HG03175 (cell line): ENCODE measurements at regions not wholly inside any gene's neighbourhood (a gene's known extent, or its start where the extent isn't known, plus 50 kb on each side); places are given as distances from the start of the nearest gene placed in this dataset.
"Not testable (repeated sequence)": the region's sequence is repeated elsewhere in the genome, so short reads cannot be mapped to it uniquely, and the experiment has no call there.

Experiments used
- ATAC-seq: cut with Tn5 transposase; IDR thresholded peaks from one replicate; pipeline ENCODE4 v1.9.1; 2021; ENCODE audit warnings: mild to moderate bottlenecking, moderate library complexity; ENCODE audit not compliant: unreplicated experiment

DNA sequence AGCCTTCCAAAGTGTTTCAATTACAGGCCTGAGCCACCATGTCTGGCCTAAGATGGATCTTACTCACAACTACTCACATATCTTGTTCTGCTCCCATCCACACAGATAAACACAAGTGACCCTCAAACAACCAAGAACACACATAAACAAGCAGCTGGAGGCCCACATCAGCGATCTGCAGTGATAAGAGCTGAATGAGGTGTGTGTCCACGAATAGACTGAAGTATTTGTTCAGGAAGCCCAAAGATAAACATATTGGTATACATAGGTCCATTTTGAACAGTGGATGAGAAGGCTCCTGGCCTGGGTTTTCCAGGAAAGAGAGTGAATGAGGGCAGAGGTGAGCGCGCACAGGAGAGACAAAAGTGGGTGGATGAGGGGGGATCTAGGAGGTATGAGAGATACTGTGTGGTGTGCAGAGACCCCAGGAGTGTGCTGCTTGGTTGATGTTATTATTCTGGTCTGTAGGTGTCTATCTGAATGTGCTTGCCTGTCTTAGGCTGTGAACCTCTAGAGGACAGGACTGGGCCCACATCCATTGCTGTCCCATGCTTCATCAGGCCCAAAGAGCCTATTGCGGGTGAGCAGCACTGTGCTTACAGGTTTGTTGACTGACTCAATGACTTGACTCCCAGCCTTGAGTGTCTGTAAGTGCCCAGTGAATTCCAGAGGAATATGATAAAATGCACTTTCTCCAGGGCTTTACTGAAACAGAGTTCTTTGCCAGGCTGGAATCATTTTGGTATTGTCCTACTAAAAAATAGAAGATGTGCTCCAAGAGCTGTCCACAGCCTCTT lies 79.9 kb upstream of the ATP1A1 start:
- ATAC-seq: no peak

DNA sequence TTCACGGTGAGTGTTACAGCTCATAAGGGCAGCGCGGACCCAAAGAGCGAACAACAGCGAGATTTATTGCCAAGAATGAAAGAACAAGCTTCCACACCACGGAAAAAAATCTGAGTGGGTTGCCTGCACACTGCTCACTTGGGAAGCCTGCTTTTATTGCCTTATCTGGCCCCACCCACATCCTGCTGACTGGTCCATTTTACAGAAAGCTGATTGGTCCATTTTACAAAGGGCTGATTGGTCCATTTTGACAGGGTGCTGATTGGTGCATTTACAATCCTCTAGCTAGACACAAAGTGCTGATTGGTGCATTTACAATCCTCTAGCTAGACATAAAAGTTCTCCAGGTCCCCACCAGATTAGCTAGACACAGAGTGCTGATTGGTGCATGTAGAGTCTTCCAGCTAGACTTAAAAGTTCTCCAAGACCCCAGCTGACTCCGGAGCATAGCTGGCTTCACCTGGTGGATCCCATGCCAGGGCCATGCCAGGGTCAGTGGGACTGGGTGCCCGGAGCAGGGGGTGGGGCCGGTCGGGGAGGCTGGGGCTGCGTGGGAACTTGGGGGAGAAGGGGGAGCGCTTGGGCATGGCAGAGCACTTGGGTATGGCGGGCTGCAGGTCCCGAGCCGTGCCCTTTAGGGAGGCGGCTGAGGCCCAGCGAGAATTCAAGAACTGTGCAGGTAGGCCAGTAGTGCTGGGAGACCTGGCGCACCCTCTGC lies 75.4 kb upstream of the ATP1A1 start:
- ATAC-seq: no peak

DNA sequence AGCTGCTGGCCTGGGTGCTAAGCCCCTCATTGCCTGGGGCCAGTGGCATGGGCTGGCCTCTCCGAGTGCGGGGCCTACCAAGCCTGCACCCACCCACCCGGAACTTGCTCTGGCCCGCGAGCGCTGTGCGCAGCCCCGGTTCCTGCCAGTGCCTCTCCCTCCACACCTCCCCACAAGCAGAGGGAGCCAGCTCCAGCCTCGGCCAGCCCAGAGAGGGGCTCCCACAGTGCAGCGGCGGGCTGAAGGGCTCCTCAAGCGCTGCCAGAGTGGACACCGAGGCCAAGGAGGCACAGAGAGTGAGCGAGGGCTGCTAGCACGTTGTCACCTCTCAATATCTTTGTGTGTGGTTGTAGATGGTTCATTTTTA lies 74.8 kb upstream of the ATP1A1 start:
- ATAC-seq: not testable (repeated sequence)

DNA sequence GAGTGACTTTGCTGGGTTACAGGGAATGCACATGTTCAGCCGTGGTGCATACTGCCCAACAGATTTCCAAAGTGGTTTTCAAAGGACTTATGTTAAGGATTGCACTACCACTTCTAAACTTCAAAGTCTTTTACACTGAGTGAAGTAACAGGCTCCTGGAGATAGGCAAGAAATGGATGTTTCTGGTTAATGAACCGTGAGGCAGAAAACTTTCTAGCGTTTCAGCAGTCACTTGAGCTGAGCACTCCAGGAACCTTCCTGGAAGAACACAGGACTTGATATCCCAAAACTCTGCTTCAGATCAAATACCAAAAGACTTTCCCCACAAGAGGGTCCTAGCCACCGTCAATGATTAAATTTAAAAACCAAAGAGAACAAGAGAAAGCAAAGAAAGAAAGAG lies 74.3 kb upstream of the ATP1A1 start:
- no peak for ATAC-seq

DNA sequence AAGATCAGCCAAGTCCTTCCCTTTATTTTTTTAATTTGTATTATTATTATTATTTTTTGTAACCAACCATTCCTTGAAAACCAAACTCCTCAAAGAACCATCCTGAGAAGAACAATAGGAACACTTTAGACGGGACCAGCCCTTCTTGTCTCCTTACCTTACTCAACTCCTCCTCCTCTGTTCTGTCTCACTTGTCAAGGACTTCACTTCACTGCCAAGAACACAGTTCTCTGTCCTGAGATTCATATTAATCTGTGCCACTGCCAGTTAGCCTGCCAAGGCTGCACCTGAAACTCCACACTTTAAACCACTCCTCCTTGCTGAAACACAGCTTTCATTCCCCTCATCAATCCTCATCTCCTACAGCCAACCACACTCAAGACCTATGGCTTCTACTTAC lies 73.8 kb upstream of the ATP1A1 start:
- ATAC-seq: no peak

DNA sequence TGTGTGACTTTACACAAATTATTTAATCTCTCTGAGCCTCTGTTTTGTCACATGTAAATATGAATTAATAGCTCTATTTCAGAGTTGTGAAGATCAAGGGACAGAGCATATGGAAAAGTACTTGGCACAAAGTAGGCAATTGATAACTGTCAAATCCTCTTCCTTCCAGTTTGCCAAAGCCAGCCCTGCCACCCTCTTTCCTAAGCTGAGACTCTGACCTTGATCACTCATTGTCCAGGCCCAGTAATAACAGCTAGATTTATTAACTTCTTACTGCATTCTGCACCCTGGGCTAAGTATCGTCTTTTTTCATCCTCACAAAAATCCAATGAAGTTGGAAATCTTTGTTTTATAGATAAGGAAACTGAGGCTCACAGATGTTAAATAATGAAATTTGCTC lies 70.8 kb upstream of the ATP1A1 start:
- no peak for ATAC-seq

DNA sequence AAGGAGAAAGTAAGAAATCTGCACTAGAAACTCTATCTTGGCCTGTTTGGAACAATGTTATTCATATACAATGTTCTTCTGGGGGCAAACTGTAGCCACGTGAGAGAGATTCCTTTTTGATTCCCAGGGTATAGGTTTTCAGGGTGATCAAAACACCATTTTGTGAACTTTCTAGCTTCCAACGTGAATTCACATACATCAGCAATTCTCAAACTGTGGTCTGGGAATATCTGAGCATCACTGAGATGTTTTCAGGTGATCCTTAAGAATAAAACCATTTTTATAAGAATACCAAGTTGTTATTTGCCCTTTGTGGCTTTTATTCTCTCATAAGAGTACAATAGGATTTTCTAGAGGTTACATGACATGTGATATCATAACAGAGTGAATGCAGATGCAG lies 66.9 kb upstream of the ATP1A1 start:
- no peak for ATAC-seq

DNA sequence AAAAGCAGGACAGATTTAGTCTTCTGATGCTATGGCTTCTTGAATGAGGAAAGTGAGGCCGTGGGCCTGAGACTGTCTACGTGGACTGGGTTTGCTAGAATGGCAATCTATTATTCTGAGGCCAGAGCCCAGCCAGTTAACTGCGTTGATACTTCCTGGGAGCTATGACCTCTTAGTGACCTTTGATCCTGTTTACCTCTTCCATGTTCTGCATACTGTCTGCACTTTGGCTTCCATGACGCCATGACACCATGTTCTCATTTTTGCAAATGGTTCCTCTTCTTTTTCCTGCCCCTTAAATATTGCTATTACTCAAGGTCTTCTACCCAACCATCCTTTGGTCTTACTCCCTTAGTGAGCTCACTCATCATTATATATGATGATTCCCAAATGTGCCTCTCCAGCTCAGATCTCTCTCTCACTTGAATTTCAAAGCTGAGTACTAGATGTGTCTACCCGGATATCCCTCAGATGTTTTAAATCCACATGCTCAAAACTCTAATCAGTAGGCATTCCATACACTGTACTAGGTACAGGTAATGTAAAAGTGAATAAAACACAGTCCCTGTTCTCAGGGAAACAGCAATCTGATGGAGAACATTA lies 66.1 kb upstream of the ATP1A1 start:
- no peak for ATAC-seq

DNA sequence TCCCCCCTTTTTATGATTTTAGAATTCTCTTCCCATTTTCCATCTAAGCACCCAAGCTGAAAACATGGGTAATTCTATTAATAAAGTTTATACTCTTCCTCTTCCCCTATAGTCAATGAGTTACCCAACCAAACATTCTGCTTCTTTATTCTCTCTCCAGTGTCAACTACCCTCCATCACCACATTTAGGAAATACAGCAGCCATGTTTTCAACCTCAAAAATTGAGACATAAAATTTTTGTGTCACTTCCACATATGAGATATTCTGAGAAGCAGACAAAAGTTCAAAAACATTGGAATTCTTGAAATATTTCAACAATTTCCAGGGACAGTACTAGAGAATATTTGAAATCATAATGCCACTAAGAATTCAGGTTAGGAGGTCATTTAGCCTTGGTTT lies 64.8 kb upstream of the ATP1A1 start:
- no peak for ATAC-seq

DNA sequence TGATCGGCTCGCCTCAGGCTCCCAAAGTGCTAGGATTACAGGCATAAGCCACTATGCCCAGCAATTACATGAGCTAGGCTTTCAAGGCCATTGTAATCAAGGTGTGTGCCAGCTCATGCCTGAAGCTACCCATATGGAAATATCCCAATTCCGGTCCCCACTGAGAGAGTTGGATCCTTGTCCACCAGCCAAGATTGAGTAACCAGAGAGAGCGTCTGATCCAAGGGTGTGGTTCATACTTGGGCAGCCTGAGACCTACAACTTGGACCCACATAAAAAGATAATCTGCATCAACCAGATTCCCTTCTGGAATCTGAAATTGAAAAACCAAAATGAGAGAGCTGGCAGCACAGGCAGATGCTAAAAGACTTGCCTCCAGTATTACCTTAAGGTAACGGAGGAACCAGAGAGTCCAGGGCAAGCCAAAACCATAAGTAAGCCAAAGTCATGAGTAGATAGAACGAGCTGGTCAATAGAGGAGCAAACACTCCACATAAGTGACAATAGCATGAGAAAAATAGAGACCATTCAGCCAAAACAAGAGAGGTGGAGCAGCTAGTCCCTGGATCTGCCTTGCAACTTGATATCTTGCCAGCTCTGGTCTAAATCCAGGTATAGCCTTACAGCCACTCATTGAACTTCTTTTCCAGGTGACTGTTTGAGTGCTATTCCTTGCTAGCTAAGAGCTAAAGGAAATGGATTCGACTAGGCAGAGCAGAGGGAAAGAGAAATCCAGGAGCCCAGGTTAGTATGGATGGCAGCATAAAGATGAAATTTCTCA lies 63.8 kb upstream of the ATP1A1 start:
- ATAC-seq: no peak

DNA sequence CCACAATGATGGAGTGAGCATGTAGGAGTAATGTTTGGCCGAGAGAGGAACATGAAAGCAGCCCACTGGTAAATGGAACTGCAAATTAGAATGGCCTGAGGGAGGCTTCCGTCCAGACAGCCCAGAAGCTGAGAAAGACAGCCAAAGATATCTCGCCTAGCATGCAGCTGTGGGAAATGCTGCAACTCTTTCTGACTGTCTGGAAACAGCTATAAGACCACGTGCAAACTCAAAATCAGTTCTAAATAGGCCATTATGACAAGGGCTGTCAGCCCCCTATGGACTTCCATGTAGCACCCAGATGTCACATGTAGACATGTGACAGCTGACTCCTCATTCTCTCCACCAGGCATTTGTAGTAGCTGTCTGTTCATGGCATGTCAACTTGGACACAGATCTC lies 62.9 kb upstream of the ATP1A1 start:
- ATAC-seq: no peak

DNA sequence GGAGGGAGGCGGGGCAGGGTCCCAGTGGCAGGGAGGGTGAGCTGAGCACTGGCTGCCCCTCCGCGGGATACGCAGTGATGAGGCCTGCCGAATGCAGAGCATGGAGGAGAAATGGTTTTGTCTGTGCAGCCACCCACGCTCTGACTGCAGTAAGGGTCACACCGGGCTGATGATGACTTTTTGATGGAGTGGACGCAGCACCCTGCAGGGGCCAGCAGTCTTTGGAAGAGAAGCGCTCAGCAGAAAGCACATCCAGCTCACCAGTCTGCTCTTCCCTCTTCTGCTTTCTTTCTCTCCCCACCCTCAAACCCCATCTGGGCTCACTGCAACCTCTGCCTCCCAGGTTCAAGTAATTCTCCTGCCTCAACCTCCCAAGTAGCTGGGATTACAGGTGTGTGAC lies 61.9 kb upstream of the ATP1A1 start:
- ATAC-seq: no peak

DNA sequence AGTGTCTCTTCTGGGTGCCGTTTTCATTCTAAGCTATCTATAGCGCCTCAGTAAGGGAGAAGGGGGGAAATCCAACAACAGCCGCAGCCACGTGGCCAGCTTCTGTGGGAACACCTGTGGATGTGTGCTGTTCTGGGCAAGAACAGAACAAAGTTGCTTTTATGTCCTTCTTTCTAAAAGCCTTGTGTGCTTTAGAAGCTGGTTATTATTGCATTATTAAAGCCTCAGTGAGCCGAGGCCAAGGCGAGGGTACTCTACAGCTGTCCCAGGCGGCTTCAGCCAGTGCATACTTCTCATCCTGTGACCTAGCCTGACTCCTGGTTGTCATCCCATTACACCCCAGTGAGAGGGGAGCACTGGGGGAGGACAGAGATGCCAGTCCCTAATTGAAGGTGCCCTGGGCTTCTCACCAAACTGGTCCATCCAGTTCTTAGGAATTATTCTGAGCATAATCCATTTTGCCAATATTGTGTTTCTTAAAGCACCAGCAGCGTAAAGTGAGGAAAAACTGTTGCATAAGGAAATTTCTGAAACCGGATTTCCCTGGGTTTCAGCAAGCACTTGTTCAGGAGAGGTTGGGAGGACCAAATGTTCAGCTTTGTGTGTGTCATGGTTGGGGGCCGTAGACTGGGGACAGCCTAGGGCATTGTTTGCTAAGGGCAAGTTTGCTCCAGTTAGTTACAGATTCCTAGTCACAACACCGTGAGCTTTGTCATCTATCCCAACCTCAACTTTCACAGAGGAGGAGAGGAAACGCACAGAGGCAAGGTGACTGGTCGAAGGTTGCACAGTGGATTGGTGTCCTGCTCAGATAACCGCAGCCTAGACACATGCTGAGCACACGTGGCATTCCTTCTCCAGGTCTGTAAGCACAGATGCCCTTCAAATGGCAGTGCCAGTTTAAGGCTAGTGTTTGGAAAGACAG lies 61.0 kb upstream of the ATP1A1 start:
- ATAC-seq: no peak

DNA sequence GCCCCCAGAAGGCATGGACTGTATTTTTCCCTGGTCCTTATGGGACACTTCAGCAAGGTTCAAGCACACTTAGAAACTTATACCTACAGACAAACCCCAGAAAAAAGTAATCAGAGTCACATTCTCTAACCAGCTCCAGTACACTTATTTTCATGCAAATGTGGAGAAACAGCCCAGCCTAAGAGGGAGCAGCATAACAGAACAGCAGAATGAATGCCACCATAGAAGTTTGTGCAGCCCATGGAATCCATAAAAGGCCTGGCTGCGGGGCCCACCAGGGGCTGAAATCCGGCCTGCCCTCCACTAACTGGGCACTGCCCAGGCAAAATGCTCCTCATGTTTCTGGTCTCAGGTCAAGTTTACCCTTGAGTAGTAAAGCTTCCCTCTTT lies 60.4 kb upstream of the ATP1A1 start:
- ATAC-seq: no peak

DNA sequence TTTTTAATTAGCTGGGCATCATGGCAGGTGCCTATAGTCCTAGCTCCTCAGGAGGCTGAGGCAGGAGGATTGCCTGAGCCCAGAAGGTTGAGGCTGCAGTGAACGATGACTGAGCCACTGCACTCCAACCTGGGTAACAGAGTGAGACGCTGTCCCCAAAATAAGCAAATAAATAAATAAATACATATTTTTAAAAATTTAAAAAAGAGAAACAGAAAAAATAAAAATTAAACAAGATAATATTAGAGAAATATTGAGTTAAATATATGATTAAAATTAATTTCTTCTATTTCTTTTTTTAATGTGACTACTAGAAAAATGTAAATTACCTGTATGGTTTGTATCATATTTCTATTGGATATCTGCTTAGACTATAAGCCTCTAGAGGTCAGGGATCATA lies 59.3 kb upstream of the ATP1A1 start:
- no peak for ATAC-seq

DNA sequence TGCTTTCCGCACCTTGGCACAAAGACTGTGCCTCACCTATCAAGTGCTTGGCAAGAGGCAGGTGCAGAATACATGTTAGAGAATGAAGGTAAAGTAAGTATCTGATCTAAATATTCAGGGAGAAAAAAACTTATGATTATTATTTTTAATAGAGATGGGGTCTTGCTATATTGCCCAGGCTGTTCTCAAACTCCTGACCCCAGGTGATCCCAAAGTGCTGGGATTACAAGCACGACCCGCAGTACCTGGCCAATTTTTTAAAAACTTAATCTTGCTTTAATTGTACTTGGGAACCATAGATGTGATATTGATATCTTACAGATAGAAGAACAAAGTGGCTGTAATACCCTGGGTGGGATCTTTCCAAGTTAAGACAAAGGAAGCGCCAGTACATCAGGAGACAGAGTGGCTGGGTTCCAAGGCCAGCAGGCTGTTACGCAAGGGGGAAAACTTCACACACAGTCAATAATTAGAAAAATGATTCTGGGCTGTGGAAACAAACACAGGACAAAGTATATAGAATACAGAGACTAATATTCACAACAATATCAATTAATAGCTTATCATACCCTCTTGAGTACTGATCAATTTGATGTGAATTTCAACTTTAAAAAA lies 58.6 kb upstream of the ATP1A1 start:
- no peak for ATAC-seq

DNA sequence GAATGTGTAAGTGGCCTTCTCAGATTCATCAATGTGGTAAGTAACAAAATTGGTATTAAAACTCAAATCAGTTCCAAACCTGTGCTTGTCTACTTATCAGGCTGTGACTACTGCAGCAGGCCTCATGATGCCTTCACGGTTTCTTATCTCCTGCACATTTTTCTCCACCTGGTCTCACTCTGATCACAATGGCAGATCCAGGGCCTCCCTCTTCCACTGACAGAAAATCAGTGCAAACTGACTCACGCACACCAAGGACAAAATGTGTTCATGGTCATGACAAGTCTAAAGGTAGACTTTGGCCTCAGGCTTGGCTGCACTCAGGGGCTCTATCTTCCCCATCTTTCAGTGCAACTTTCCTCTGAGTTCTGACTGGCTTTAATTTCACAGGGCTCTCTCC lies 56.7 kb upstream of the ATP1A1 start:
- no peak for ATAC-seq

DNA sequence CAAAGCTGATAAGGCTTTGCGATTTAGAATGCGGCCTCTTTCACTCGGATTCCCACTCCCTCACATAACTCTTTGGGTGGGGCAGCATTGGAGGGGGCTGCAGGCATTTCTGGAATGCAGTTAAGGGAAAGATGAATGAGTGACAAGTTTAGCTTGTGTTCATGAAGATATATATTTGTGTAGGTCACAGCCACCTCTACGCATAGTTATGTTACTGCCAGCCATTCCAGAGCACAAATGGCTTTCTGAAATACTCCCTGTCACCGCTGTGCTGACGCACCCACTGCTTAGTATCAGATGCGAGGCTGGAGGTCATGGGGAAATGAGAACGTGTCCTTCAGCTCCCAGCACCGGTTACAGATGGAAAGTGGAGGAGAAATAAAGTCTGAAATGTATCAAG lies 54.1 kb upstream of the ATP1A1 start:
- ATAC-seq: no peak

DNA sequence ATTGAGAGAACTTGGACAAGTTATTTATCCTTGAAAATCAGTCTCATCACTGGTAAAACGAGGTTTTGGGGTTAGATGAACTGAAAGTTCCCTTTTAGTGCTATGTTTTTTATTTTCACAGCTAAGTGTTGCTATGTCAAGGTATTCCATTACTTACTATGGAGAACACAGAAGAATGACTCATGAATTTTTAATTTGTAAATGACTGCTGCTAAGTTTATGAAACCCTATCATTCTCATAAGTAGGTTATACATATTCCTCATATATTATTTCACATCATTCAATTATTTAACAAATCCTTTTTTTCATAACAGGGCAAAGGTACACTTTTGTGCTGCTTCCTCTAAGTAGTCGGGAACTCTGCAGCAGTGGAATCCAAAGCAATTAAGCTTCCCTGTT lies 52.2 kb upstream of the ATP1A1 start:
- ATAC-seq: no peak

DNA sequence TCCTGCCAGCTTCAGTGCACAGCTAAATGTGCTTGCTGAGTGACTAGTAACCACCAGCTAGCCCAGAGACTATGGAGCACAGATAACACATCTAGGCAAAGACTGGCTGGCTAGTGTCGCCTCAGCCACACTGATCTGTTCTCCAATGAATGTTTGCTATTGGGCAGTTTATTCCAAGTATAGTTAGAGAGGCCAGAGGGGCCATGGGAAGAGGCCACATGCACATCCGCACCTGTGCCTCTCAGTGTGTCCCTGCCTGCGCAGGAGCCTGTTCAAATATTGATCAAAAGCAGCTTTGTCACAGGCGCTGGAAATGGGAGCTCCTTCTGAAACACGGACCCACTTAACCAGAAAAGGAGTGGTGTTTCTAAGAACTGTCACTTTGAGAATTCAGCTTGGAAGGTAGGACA lies 51.3 kb upstream of the ATP1A1 start:
- no peak for ATAC-seq
